Kidney tubule cell (primary cell): ENCODE measurements at regions not wholly inside any gene's neighbourhood (a gene's known extent, or its start where the extent isn't known, plus 50 kb on each side); places are given as distances from the start of the nearest gene placed in this dataset.
A peak's percentile ranks its signal among the peaks of the same experiment; 100 is the strongest.

Experiments used
- DNase-seq: peaks from one replicate; pipeline ENCODE4 v3.0.0-alpha.2; 2018; ENCODE audit warnings: low spot score

- no peak for DNase-seq
Observed at GRCh38 chr3:56864918-56865524, 63.3 kb upstream of the ARHGEF3 start.

GRCh38 chr3:56864090-56864489 is 62.3 kb upstream of the ARHGEF3 start:
- no peak for DNase-seq

- DNase-seq = peak; percentile 66
Observed at GRCh38 chr3:56862352-56863062, 60.8 kb upstream of the ARHGEF3 start.

GRCh38 chr3:56861511-56861910 is 59.8 kb upstream of the ARHGEF3 start:
- DNase-seq = no peak

- no peak for DNase-seq
Observed at GRCh38 chr3:56860939-56861338, 59.2 kb upstream of the ARHGEF3 start.

- no peak for DNase-seq
Observed at GRCh38 chr3:56860351-56860750, 58.6 kb upstream of the ARHGEF3 start.

- DNase-seq = no peak
Observed at GRCh38 chr3:56858331-56858730, 56.6 kb upstream of the ARHGEF3 start.

- no peak for DNase-seq
Observed at GRCh38 chr3:56857178-56857577, 55.4 kb upstream of the ARHGEF3 start.

GRCh38 chr3:56856752-56857151 is 55.0 kb upstream of the ARHGEF3 start:
- no peak for DNase-seq

- no peak for DNase-seq
Observed at GRCh38 chr3:56855856-56856512, 54.2 kb upstream of the ARHGEF3 start.

GRCh38 chr3:56854856-56855611 is 53.3 kb upstream of the ARHGEF3 start:
- no peak for DNase-seq

- DNase-seq = peak; percentile 55
Observed at GRCh38 chr3:56851966-56852884, 50.5 kb upstream of the ARHGEF3 start.
